Neural progenitor cell (in vitro differentiated cells): ENCODE measurements at regions not wholly inside any gene's neighbourhood (a gene's known extent, or its start where the extent isn't known, plus 50 kb on each side); places are given as distances from the start of the nearest gene placed in this dataset.

Experiments used
- DNase-seq: peaks from one replicate; pipeline ENCODE4 v3.0.0-alpha.2; 2016; ENCODE audit warnings: low spot score
- H2AFZ ChIP-seq: fragments of 200-600 bp; sonication (generic); replicated peaks from 2 replicates; pipeline ENCODE4 v1.6.1; 2016; ENCODE audit warnings: antibody characterized with exemption
- H3F3A ChIP-seq: fragments of 200-600 bp; sonication (generic); 2 replicates; pipeline ENCODE4 v1.6.1; 2016; ENCODE audit warnings: antibody characterized with exemption, low read depth
- H3K27ac ChIP-seq: fragments of 200-600 bp; sonication (generic); 2 replicates; pipeline ENCODE4 v1.5.1; 2016; ENCODE audit warnings: mild to moderate bottlenecking
- H3K27me3 ChIP-seq: fragments of 200-600 bp; sonication (generic); 2 replicates; pipeline ENCODE4 v1.6.1; 2016; ENCODE audit warnings: mild to moderate bottlenecking, moderate library complexity
- H3K36me3 ChIP-seq: fragments of 200-600 bp; sonication (generic); 2 replicates; pipeline ENCODE4 v1.5.1; 2016
- H3K4me1 ChIP-seq: fragments of 200-600 bp; sonication (generic); 2 replicates; pipeline ENCODE4 v1.6.1; 2016; ENCODE audit warnings: mixed run types
- H3K4me2 ChIP-seq: fragments of 200-600 bp; sonication (generic); 2 replicates; pipeline ENCODE4 v1.6.1; 2016
- H3K4me3 ChIP-seq: fragments of 200-600 bp; sonication (generic); 2 replicates; pipeline ENCODE4 v1.5.1; 2016
- H3K79me2 ChIP-seq: fragments of 200-600 bp; sonication (generic); 2 replicates; pipeline ENCODE4 v1.6.1; 2016; ENCODE audit warnings: low read depth
- H3K9ac ChIP-seq: fragments of 200-600 bp; sonication (generic); 2 replicates; pipeline ENCODE4 v1.6.1; 2016
- H3K9me3 ChIP-seq: fragments of 200-600 bp; sonication (generic); 2 replicates; pipeline ENCODE4 v1.5.1; 2016; ENCODE audit warnings: low read depth
- H4K20me1 ChIP-seq: fragments of 200-600 bp; sonication (generic); 2 replicates; pipeline ENCODE4 v1.6.1; 2016; ENCODE audit warnings: low read depth
- H3K27ac Mint-ChIP-seq: 3 replicates; pipeline ENCODE4 v1.8.0; 2021; ENCODE audit warnings: mixed read lengths
- H3K27me3 Mint-ChIP-seq: 2 replicates; pipeline ENCODE4 v1.8.0; 2022; ENCODE audit warnings: low read depth, mild to moderate bottlenecking, inconsistent platforms, moderate library complexity, mixed read lengths; ENCODE audit not compliant: insufficient read depth
- H3K36me3 Mint-ChIP-seq: 3 replicates; pipeline ENCODE4 v1.8.0; 2021; ENCODE audit warnings: mixed read lengths
- H3K4me1 Mint-ChIP-seq: 3 replicates; pipeline ENCODE4 v1.8.0; 2021; ENCODE audit warnings: mixed read lengths
- H3K4me3 Mint-ChIP-seq: 3 replicates; pipeline ENCODE4 v1.8.0; 2021; ENCODE audit warnings: mild to moderate bottlenecking, moderate library complexity, mixed read lengths
- H3K9me3 Mint-ChIP-seq: 3 replicates; pipeline ENCODE4 v1.8.0; 2020; ENCODE audit warnings: mixed read lengths
- EZH2 ChIP-seq: fragments of 200-600 bp; sonication (generic); IDR thresholded peaks from 2 replicates; pipeline ENCODE4 v1.6.1; 2017; ENCODE audit warnings: antibody characterized with exemption, mild to moderate bottlenecking, moderate library complexity
- EZH2phosphoT487 ChIP-seq: fragments of 200-600 bp; sonication (generic); IDR thresholded peaks from 2 replicates; pipeline ENCODE4 v1.6.1; 2017; ENCODE audit warnings: antibody characterized with exemption
- TF ChIP-seq, protein P1 (sequence below): fragments of 200-600 bp; sonication (generic); IDR thresholded peaks from 2 replicates; pipeline ENCODE4 v1.5.1; 2017; ENCODE audit warnings: antibody characterized with exemption, mild to moderate bottlenecking

GRCh38 chr18:1261054-1261453 is 356.4 kb downstream of the ADCYAP1 start:
- no peak overlapping the region for H3K4me3 Mint-ChIP-seq
- peaks cover 13% of the 10 kb centered on the region for H3K9me3 Mint-ChIP-seq
- peaks cover 9% of the 10 kb centered on the region for H3K9me3 ChIP-seq
- H3K27ac ChIP-seq: no peak overlapping the region
- H3K27me3 ChIP-seq: no peaks in the 10 kb centered on the region
- peaks cover 4% of the 10 kb centered on the region for H3K36me3 ChIP-seq
- H3K9ac ChIP-seq: no peak overlapping the region
- no peaks in the 10 kb centered on the region for H3K4me1 ChIP-seq
- no peaks in the 10 kb centered on the region for H3K36me3 Mint-ChIP-seq
- H3K4me3 ChIP-seq: no peak overlapping the region
- no peaks in the 10 kb centered on the region for H4K20me1 ChIP-seq
- no peaks in the 10 kb centered on the region for H3K79me2 ChIP-seq
- DNase-seq: no peak
- no peak overlapping the region for H2AFZ ChIP-seq
- TF ChIP-seq EZH2: no peak
- TF ChIP-seq, protein P1, sequence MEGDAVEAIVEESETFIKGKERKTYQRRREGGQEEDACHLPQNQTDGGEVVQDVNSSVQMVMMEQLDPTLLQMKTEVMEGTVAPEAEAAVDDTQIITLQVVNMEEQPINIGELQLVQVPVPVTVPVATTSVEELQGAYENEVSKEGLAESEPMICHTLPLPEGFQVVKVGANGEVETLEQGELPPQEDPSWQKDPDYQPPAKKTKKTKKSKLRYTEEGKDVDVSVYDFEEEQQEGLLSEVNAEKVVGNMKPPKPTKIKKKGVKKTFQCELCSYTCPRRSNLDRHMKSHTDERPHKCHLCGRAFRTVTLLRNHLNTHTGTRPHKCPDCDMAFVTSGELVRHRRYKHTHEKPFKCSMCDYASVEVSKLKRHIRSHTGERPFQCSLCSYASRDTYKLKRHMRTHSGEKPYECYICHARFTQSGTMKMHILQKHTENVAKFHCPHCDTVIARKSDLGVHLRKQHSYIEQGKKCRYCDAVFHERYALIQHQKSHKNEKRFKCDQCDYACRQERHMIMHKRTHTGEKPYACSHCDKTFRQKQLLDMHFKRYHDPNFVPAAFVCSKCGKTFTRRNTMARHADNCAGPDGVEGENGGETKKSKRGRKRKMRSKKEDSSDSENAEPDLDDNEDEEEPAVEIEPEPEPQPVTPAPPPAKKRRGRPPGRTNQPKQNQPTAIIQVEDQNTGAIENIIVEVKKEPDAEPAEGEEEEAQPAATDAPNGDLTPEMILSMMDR: no peak
- TF ChIP-seq EZH2phosphoT487: no peak
- H3K27ac Mint-ChIP-seq: no peak overlapping the region
- H3F3A ChIP-seq: no peaks in the 10 kb centered on the region
- no peak overlapping the region for H3K4me2 ChIP-seq
- H3K4me1 Mint-ChIP-seq: no peaks in the 10 kb centered on the region
- no peaks in the 10 kb centered on the region for H3K27me3 Mint-ChIP-seq

- H3K36me3 ChIP-seq: no peaks in the 10 kb centered on the region
- H3K4me2 ChIP-seq: no peak overlapping the region
- DNase-seq: no peak
- TF ChIP-seq EZH2phosphoT487 (no peak), EZH2 (no peak)
- TF ChIP-seq, protein P1: no peak
- H3K4me3 ChIP-seq: no peak overlapping the region
- no peak overlapping the region for H3K27ac ChIP-seq
- H3K9me3 ChIP-seq: no peaks in the 10 kb centered on the region
- H3K4me1 ChIP-seq: no peaks in the 10 kb centered on the region
- Mint-ChIP-seq H3K36me3 (no peaks in the 10 kb centered on the region), H3K9me3 (no peaks in the 10 kb centered on the region), H3K27me3 (no peaks in the 10 kb centered on the region), H3K27ac (no peak overlapping the region), H3K4me3 (no peak overlapping the region), H3K4me1 (no peaks in the 10 kb centered on the region)
- H2AFZ ChIP-seq: no peak overlapping the region
- no peaks in the 10 kb centered on the region for H3K27me3 ChIP-seq
- H3F3A ChIP-seq: no peaks in the 10 kb centered on the region
- no peak overlapping the region for H3K9ac ChIP-seq
- H3K79me2 ChIP-seq: no peaks in the 10 kb centered on the region
- H4K20me1 ChIP-seq: no peaks in the 10 kb centered on the region
These were observed 362.4 kb downstream of the ADCYAP1 start for GRCh38 chr18:1267021-1267420.

GRCh38 chr18:1270081-1270480 is 365.4 kb downstream of the ADCYAP1 start:
- Histone ChIP-seq H3K36me3 (no peaks in the 10 kb centered on the region), H4K20me1 (no peaks in the 10 kb centered on the region), H3K4me3 (no peak overlapping the region), H3K79me2 (no peaks in the 10 kb centered on the region), H3K4me2 (no peak overlapping the region), H3K9ac (no peak overlapping the region), H3K27me3 (no peaks in the 10 kb centered on the region), H3K9me3 (no peaks in the 10 kb centered on the region), H3K27ac (no peak overlapping the region), H3F3A (no peaks in the 10 kb centered on the region), H3K4me1 (no peaks in the 10 kb centered on the region), H2AFZ (no peak overlapping the region)
- no peaks in the 10 kb centered on the region for H3K9me3 Mint-ChIP-seq
- TF ChIP-seq, protein P1: no peak
- TF ChIP-seq EZH2phosphoT487 (no peak), EZH2 (no peak)
- no peaks in the 10 kb centered on the region for H3K27me3 Mint-ChIP-seq
- no peaks in the 10 kb centered on the region for H3K36me3 Mint-ChIP-seq
- no peak for DNase-seq
- H3K27ac Mint-ChIP-seq: no peak overlapping the region
- no peaks in the 10 kb centered on the region for H3K4me1 Mint-ChIP-seq
- H3K4me3 Mint-ChIP-seq: no peak overlapping the region

GRCh38 chr18:1273469-1273868 is 368.8 kb downstream of the ADCYAP1 start:
- no peak for DNase-seq
- no peaks in the 10 kb centered on the region for H3K9me3 Mint-ChIP-seq
- H3K4me1 Mint-ChIP-seq: no peaks in the 10 kb centered on the region
- H3K36me3 Mint-ChIP-seq: no peaks in the 10 kb centered on the region
- H3K79me2 ChIP-seq: no peaks in the 10 kb centered on the region
- H4K20me1 ChIP-seq: no peaks in the 10 kb centered on the region
- H3K27me3 Mint-ChIP-seq: no peaks in the 10 kb centered on the region
- H3K27ac Mint-ChIP-seq: no peak overlapping the region
- H3K9ac ChIP-seq: no peak overlapping the region
- H3K36me3 ChIP-seq: no peaks in the 10 kb centered on the region
- no peak overlapping the region for H3K4me2 ChIP-seq
- no peak overlapping the region for H3K4me3 Mint-ChIP-seq
- no peaks in the 10 kb centered on the region for H3F3A ChIP-seq
- H3K4me1 ChIP-seq: no peaks in the 10 kb centered on the region
- no peaks in the 10 kb centered on the region for H3K9me3 ChIP-seq
- H2AFZ ChIP-seq: no peak overlapping the region
- H3K4me3 ChIP-seq: no peak overlapping the region
- TF ChIP-seq EZH2phosphoT487 (no peak), EZH2 (no peak)
- TF ChIP-seq, protein P1: no peak
- no peak overlapping the region for H3K27ac ChIP-seq
- no peaks in the 10 kb centered on the region for H3K27me3 ChIP-seq
